ENCODE measurements at regions not wholly inside any gene's neighbourhood (a gene's known extent, or its start where the extent isn't known, plus 50 kb on each side); places are given as distances from the start of the nearest gene placed in this dataset.

- no peak for DNase-seq
These were observed 307.8 kb downstream of the NR2F1-AS1 start for GRCh38 chr5:93273176-93273575.

- DNase-seq: no peak
These were observed 308.9 kb downstream of the NR2F1-AS1 start for GRCh38 chr5:93272108-93272507.

GRCh38 chr5:93267736-93268135 lies 313.3 kb downstream of the NR2F1-AS1 start:
- DNase-seq: no peak

- no peak for DNase-seq
These were observed 313.7 kb downstream of the NR2F1-AS1 start for GRCh38 chr5:93267276-93267675.

GRCh38 chr5:93257616-93258015 lies 323.4 kb downstream of the NR2F1-AS1 start:
- no peak for DNase-seq

GRCh38 chr5:93255796-93256195 lies 325.2 kb downstream of the NR2F1-AS1 start:
- DNase-seq: no peak

GRCh38 chr5:93252165-93252564 lies 328.9 kb downstream of the NR2F1-AS1 start:
- DNase-seq: no peak

GRCh38 chr5:93251347-93251746 lies 329.7 kb downstream of the NR2F1-AS1 start:
- no peak for DNase-seq

- no peak for DNase-seq
These were observed 330.6 kb downstream of the NR2F1-AS1 start for GRCh38 chr5:93250424-93250823.

- peak; percentile 13 for DNase-seq
These were observed 331.2 kb downstream of the NR2F1-AS1 start for GRCh38 chr5:93249651-93250289.

GRCh38 chr5:93247105-93247504 lies 333.9 kb downstream of the NR2F1-AS1 start:
- DNase-seq: no peak

GRCh38 chr5:93246090-93246855 lies 334.7 kb downstream of the NR2F1-AS1 start:
- no peak for DNase-seq

GRCh38 chr5:93245226-93245625 lies 335.8 kb downstream of the NR2F1-AS1 start:
- no peak for DNase-seq

GRCh38 chr5:93243481-93243880 lies 337.5 kb downstream of the NR2F1-AS1 start:
- no peak for DNase-seq

- no peak for DNase-seq
These were observed 340.7 kb downstream of the NR2F1-AS1 start for GRCh38 chr5:93240228-93240834.

GRCh38 chr5:93236807-93237421 lies 344.1 kb downstream of the NR2F1-AS1 start:
- no peak for DNase-seq

- DNase-seq: no peak
These were observed 345.3 kb downstream of the NR2F1-AS1 start for GRCh38 chr5:93235761-93236160.

GRCh38 chr5:93226202-93226735 lies 354.8 kb downstream of the NR2F1-AS1 start:
- DNase-seq: no peak

- no peak for DNase-seq
These were observed 355.3 kb downstream of the NR2F1-AS1 start for GRCh38 chr5:93225748-93226147.

- no peak for DNase-seq
These were observed 356.4 kb downstream of the NR2F1-AS1 start for GRCh38 chr5:93224624-93225023.

- DNase-seq: no peak
These were observed 359.2 kb downstream of the NR2F1-AS1 start for GRCh38 chr5:93221773-93222172.

- DNase-seq: no peak
These were observed 360.6 kb downstream of the NR2F1-AS1 start for GRCh38 chr5:93220431-93220830.

GRCh38 chr5:93219641-93220145 lies 361.3 kb downstream of the NR2F1-AS1 start:
- no peak for DNase-seq

Measured in NCI-H2227 treated with DMSO at 0.1 percent for 48 hours (cell line).